Esophagus muscularis mucosa (tissue), 2 donors: ENCODE measurements at regions not wholly inside any gene's neighbourhood (a gene's known extent, or its start where the extent isn't known, plus 50 kb on each side); places are given as distances from the start of the nearest gene placed in this dataset.

ENCODE experiments used
- EP300 ChIP-seq: sonication (generic); formaldehyde crosslinking; IDR thresholded peaks from one replicate; pipeline ENCODE4 v1.6.1; 2017; ENCODE audit warnings: antibody characterized with exemption
- POLR2A ChIP-seq: fragments of 450-650 bp; IDR thresholded peaks from one replicate; pipeline ENCODE4 v1.6.1; 2017; ENCODE audit warnings: antibody characterized with exemption, moderate library complexity, mild to moderate bottlenecking, low read depth

DNA sequence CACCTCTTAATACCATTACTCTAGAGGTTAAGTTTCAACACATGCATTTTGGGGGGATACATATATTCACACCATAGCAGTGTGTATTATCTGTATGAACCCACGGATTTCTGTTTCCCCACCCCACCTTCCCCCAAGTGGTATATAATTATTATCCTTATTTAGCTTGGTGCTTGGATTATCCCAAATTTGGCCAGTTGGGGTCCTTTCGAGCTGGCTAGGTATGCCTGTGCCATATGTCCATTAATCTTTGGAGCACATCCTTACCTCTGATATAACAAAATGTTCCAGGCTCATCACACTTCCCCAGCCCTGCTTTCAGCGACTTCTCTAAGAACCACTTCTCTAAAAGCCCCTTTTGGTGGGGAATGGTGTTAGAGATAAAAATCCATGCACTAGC, 118.7 kb upstream of the MLIP start:
- TF ChIP-seq POLR2A (no peak), EP300 (no peak)
